MCF 10A (cell line): ENCODE measurements at regions not wholly inside any gene's neighbourhood (a gene's known extent, or its start where the extent isn't known, plus 50 kb on each side); places are given as distances from the start of the nearest gene placed in this dataset.

Experiments used
- BruUV-seq: library from RNA; stranded (reverse); fragments of 400-500 nt; replicated peaks from 2 replicates; lab custom pipeline; 2021; lab: Mats Ljungman, UMichigan
- CTCF ChIA-PET: fragments of 300-600 bp; sonication (Branson Sonifier 250); formaldehyde crosslinking; extraction: SDS; loops from one replicate; lab custom pipeline; 2021; ENCODE audit warnings: antibody characterized with exemption, inconsistent platforms; lab: Yijun Ruan, JAX
- POLR2A ChIA-PET: fragments of 300-600, 350-650 bp; sonication (Branson Sonifier 250); formaldehyde crosslinking; extraction: SDS; loops from one replicate; lab custom pipeline; 2020; ENCODE audit warnings: antibody characterized with exemption, inconsistent platforms; lab: Yijun Ruan, JAX
- DNase-seq: peaks from one replicate; pipeline ENCODE4 v3.0.0-alpha.2; 2018; ENCODE audit not compliant: unreplicated experiment
- H3K27ac Mint-ChIP-seq: one replicate; pipeline ENCODE4 v1.8.0; 2022; ENCODE audit warnings: mild to moderate bottlenecking, low read depth, mixed read lengths; ENCODE audit not compliant: unreplicated experiment
- H3K27me3 Mint-ChIP-seq: one replicate; pipeline ENCODE4 v1.8.0; 2022; ENCODE audit warnings: mixed read lengths; ENCODE audit not compliant: insufficient read depth, unreplicated experiment
- H3K36me3 Mint-ChIP-seq: one replicate; pipeline ENCODE4 v1.8.0; 2022; ENCODE audit warnings: mild to moderate bottlenecking, moderate library complexity, mixed read lengths; ENCODE audit not compliant: insufficient read depth, unreplicated experiment
- H3K4me1 Mint-ChIP-seq: one replicate; pipeline ENCODE4 v1.8.0; 2022; ENCODE audit warnings: mixed read lengths; ENCODE audit not compliant: insufficient read depth, unreplicated experiment
- H3K4me3 Mint-ChIP-seq: one replicate; pipeline ENCODE4 v1.8.0; 2022; ENCODE audit warnings: mild to moderate bottlenecking, moderate library complexity, mixed read lengths; ENCODE audit not compliant: unreplicated experiment
- H3K9me3 Mint-ChIP-seq: one replicate; pipeline ENCODE4 v1.8.0; 2022; ENCODE audit warnings: mixed read lengths; ENCODE audit not compliant: unreplicated experiment
- intact Hi-C: fragments of 100-400 bp; cut with micrococcal nuclease; formaldehyde crosslinking; loops from 2 replicates; pipeline ENCODE4 v1.14.1; 2022
- TF ChIP-seq, protein P1 (sequence below): fragments of 200-600 bp; IDR thresholded peaks from one replicate; pipeline ENCODE4 v1.8.0; 2022; ENCODE audit warnings: antibody characterized with exemption, mild to moderate bottlenecking; ENCODE audit not compliant: unreplicated experiment

DNA sequence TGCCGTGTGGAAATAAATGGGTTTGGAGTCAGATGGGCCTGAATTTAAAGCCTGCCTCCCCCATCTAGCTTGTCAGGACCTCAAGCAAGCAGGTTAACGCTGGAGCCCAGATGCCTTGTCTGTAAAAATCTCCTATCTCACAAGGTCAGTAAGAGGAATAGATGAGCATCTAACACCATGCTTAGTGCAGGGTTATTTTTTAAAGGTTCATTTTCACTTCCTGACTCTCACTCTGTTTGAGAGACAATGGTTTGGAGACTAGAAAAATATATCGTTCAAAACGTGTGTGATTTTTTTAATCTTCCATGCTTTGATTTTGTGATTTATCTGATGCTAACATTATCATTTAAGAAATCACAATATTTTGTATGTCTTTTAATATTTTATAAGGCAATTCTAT, 114.0 kb upstream of the TAB2 start:
- DNase-seq: no peak
- Mint-ChIP-seq H3K4me1 (no peaks in the 10 kb centered on the region), H3K27ac (no peak overlapping the region), H3K36me3 (peaks cover 6% of the 10 kb centered on the region), H3K4me3 (no peak overlapping the region), H3K9me3 (peaks cover 6% of the 10 kb centered on the region), H3K27me3 (no peaks in the 10 kb centered on the region)
- ChIA-PET CTCF (no interaction called here), POLR2A (no interaction called here)
- intact Hi-C loops: no loop called here
- BruUV-seq: no TSS peak
- TF ChIP-seq, protein P1, sequence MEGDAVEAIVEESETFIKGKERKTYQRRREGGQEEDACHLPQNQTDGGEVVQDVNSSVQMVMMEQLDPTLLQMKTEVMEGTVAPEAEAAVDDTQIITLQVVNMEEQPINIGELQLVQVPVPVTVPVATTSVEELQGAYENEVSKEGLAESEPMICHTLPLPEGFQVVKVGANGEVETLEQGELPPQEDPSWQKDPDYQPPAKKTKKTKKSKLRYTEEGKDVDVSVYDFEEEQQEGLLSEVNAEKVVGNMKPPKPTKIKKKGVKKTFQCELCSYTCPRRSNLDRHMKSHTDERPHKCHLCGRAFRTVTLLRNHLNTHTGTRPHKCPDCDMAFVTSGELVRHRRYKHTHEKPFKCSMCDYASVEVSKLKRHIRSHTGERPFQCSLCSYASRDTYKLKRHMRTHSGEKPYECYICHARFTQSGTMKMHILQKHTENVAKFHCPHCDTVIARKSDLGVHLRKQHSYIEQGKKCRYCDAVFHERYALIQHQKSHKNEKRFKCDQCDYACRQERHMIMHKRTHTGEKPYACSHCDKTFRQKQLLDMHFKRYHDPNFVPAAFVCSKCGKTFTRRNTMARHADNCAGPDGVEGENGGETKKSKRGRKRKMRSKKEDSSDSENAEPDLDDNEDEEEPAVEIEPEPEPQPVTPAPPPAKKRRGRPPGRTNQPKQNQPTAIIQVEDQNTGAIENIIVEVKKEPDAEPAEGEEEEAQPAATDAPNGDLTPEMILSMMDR: no peak

DNA sequence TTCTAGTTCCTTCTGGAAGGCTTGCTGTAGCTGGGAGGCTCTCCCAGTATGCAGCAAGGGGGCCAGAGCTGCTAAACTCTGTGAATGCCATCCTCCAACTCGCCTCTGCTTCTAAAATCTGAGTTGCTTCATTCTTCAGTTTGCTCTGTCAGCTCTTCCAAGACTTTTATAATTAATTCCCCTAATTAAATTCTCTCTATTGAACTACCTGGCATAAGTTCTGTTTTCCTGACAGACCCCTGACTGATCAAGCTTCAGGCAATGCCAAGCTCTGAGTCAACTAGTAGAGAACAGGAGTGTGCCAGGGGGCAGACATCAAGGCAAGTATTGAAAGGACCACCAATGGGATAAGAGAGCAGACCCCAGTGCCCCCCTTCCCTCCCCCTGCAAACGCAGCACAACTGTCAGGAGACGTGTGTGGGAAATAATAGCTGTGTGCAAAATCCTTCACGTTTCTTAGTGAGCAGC, 109.3 kb upstream of the TAB2 start:
- no peaks in the 10 kb centered on the region for H3K27me3 Mint-ChIP-seq
- BruUV-seq: no TSS peak
- no peak overlapping the region for H3K4me3 Mint-ChIP-seq
- TF ChIP-seq, protein P1: no peak
- H3K4me1 Mint-ChIP-seq: no peaks in the 10 kb centered on the region
- no peak for DNase-seq
- H3K36me3 Mint-ChIP-seq: no peaks in the 10 kb centered on the region
- intact Hi-C loops: no loop called here
- CTCF ChIA-PET: interaction anchor here (0.6 to 0.7 kb wide), 3 partner anchors 66 to 357 kb away, joined by 3 to 4 read pairs (median 3); no protein-coding TSS in a partner anchor
- POLR2A ChIA-PET: interaction anchor here (0.5 to 0.7 kb wide), 3 partner anchors 9 to 23 kb away, joined by 3 to 4 read pairs (median 3); no protein-coding TSS in a partner anchor
- H3K27ac Mint-ChIP-seq: no peak overlapping the region
- H3K9me3 Mint-ChIP-seq: no peaks in the 10 kb centered on the region

DNA sequence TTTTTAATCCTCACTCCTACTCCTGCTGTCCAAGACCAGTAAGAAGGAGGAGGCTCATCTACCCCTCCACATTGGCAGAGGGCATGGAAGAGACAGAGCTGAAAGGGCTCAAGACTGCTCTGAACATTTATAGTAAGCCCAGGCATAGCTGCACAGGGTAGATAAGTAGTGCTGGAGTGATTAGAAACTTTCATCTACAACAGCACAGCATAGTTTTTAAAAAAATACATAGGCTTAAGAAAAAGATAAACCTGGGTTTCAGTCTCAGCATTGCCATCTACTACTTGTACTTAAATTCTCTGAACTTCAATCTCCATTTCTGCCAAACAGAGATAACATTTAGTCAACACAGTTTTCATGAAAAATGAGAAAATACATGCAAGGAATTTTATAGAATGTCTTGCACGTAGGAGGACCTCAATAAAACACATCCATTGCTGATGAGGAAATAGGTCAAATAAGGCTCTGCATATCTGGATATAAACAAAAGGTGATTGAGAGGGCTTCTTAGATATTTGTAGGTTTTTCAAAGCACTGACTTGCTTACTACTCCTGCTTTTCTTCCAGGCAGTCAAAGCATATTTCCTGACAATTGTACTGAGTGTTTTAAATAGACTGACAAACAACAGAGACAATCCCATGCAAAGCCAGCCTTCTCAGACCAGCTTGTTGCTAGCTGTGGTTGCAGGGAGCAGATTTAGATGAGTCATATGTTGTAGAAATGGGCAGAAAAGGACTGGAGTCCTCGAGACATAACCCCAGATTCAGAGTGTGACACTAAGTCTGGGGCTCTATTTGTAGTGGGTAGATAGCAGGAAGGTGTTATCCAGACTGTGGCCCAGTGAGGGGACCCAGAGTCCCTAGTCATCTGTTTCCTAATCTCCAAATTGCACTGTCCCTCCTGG, 107.4 kb upstream of the TAB2 start:
- H3K9me3 Mint-ChIP-seq: no peaks in the 10 kb centered on the region
- TF ChIP-seq, protein P1: no peak
- CTCF ChIA-PET: no interaction called here
- DNase-seq: peak; percentile 9
- no TSS peak for BruUV-seq
- intact Hi-C loops: no loop called here
- no peaks in the 10 kb centered on the region for H3K4me1 Mint-ChIP-seq
- H3K27ac Mint-ChIP-seq: no peak overlapping the region
- H3K4me3 Mint-ChIP-seq: no peak overlapping the region
- H3K27me3 Mint-ChIP-seq: no peaks in the 10 kb centered on the region
- POLR2A ChIA-PET: no interaction called here
- H3K36me3 Mint-ChIP-seq: no peaks in the 10 kb centered on the region

DNA sequence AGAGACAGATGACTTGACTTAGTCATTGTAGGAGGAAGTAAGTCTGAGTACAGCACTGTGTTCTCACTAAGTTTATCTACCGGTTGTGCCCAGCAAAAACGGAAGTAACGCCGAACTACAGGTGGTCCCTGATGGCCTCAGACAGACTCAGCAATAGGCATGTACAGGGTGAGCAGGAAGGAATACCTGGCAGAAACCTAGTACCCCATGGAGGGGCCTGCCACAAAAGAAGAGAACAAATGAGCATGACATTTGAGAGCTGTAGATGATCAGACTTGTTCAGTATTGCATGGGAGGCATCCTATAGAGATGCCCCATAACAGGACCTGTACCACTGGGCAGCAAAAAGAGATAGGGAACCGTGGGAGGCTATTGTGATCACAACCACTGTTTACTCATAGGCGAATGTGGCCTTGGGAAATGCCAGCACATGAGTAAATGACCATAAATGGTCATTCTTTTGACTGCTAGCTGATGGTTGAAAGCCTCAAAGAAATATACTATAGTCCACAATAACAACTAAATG, 106.4 kb upstream of the TAB2 start:
- peak; percentile 15 for DNase-seq
- no TSS peak for BruUV-seq
- Mint-ChIP-seq H3K9me3 (no peaks in the 10 kb centered on the region), H3K4me1 (no peaks in the 10 kb centered on the region), H3K4me3 (no peak overlapping the region), H3K27me3 (no peaks in the 10 kb centered on the region), H3K36me3 (no peaks in the 10 kb centered on the region), H3K27ac (no peak overlapping the region)
- TF ChIP-seq, protein P1: no peak
- ChIA-PET POLR2A (interaction anchor here (1.0 kb wide), 1 partner anchor 81 kb away, joined by 3 read pairs; no protein-coding TSS in a partner anchor), CTCF (interaction anchor here (0.7 kb wide), 1 partner anchor 117 kb away, joined by 3 read pairs; no protein-coding TSS in a partner anchor)
- intact Hi-C loops: no loop called here
